Heart left ventricle (tissue), 13 donors: ENCODE measurements at regions not wholly inside any gene's neighbourhood (a gene's known extent, or its start where the extent isn't known, plus 50 kb on each side); places are given as distances from the start of the nearest gene placed in this dataset.

Experiments
- POLR2A ChIP-seq, 2 donors: fragments of 450-650 bp; IDR thresholded peaks; one replicate each; pipeline ENCODE4 v1.6.1; 2017; ENCODE audit warnings: antibody characterized with exemption in 2 of 2, mild to moderate bottlenecking in 2 of 2, moderate library complexity in 2 of 2
- TF ChIP-seq, protein P1 (sequence below), 12 donors: fragments of 200-600 bp; sonication (generic) in 4 of 12; IDR thresholded peaks; one replicate each; pipeline versions ENCODE4 v1.5.0 to v1.8.0; 2018 to 2022; ENCODE audit warnings: antibody characterized with exemption in 12 of 12, mild to moderate bottlenecking in 5 of 12
- donor health status: ischemic (EF 13 %, LVEDD 7.1; RV severe dilation, severe dysfunction).
- donor health status: DM: no; HTN: yes; CAD: no.
- donor health status: DM: no; HTN: no; CAD: no.
- donor health status: ischemic (EF 25% LVEDD 6.9; RV normal size, moderate dysfunction).
- donor health status: ischemic (EF 25% LVEDD 5.7; RV mildly dilated, moderate dysfunction).
- donor health status: ischemic (EF 35%, LVEDD 5.7; RV mildly dilated, moderate dysfunction).
- donor health status: nonischemic (EF 11% LVEDD 7.7; RV severe dilation, severe dysfunction).
- donor health status: DM: yes; HTN: yes; CAD: no.
- donor health status: PGD.
- donor health status: ischemic (EF 29% LVEDD 5.4; RV normal size, mild dysfunction).
- donor health status: nonischemic (EF 23%, LVEDD 6.1; RV moderate dilation, normal function).

DNA sequence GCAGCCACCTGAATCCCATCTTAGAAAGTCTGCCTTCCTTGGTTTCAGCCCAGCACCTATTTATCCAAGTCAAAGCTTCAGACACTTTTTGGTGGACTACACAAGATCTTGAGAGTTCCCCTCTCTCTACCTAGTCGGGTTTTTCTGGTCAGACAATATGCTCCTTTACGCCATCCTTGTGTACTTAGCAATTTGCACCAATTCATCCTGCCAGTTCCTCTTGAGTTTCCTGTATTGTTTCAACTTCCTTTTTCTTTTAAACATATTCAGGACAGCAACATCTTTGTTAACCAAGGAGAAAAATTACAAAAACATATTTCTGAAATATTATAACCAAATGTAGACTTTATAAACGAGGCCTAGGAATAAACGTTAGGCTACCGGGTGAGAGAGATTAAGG, 368.2 kb upstream of the CADM1 start:
- TF ChIP-seq, protein P1, sequence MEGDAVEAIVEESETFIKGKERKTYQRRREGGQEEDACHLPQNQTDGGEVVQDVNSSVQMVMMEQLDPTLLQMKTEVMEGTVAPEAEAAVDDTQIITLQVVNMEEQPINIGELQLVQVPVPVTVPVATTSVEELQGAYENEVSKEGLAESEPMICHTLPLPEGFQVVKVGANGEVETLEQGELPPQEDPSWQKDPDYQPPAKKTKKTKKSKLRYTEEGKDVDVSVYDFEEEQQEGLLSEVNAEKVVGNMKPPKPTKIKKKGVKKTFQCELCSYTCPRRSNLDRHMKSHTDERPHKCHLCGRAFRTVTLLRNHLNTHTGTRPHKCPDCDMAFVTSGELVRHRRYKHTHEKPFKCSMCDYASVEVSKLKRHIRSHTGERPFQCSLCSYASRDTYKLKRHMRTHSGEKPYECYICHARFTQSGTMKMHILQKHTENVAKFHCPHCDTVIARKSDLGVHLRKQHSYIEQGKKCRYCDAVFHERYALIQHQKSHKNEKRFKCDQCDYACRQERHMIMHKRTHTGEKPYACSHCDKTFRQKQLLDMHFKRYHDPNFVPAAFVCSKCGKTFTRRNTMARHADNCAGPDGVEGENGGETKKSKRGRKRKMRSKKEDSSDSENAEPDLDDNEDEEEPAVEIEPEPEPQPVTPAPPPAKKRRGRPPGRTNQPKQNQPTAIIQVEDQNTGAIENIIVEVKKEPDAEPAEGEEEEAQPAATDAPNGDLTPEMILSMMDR (IDR thresholded peaks at IDR 0.05) = no peak
- no peak for TF ChIP-seq POLR2A (IDR thresholded peaks at IDR 0.05)
